Putamen (tissue), 1 donor: ENCODE measurements at regions not wholly inside any gene's neighbourhood (a gene's known extent, or its start where the extent isn't known, plus 50 kb on each side); places are given as distances from the start of the nearest gene placed in this dataset.
"Not testable (repeated sequence)": the region's sequence is repeated elsewhere in the genome, so short reads cannot be mapped to it uniquely, and the experiment has no call there.

Experiments
- DNase-seq: peaks from one replicate; pipeline ENCODE4 v3.0.0-alpha.2; 2016; ENCODE audit warnings: low spot score

- no peak for DNase-seq
Observed at GRCh38 chr6:71724456-71725125, 161.8 kb upstream of the RIMS1 start.

- no peak for DNase-seq
Observed at GRCh38 chr6:71725126-71725470, 161.3 kb upstream of the RIMS1 start.

DNA sequence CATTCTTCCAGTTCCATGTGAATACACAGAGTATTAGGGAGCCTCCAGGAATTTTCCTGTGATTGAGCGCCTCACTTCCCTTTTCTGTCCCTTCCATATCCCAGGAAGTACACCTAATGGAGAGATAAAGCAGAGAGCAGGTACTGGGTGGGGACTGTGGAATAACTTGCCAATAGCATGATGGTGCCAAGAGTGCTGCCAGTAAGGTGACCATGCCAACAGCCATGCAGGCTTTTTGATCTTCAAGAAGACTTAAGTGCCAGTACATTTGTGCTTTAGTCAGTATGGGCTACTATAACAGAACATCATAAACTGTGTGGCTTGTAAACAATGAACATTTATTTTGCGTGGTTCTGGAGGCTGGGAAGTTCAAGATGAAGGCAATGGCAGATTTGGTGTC lies 160.2 kb upstream of the RIMS1 start:
- no peak for DNase-seq

- peak; percentile 10 for DNase-seq
Observed at GRCh38 chr6:71727632-71728294, 158.6 kb upstream of the RIMS1 start.

GRCh38 chr6:71730284-71730683 lies 156.1 kb upstream of the RIMS1 start:
- DNase-seq = no peak

DNA sequence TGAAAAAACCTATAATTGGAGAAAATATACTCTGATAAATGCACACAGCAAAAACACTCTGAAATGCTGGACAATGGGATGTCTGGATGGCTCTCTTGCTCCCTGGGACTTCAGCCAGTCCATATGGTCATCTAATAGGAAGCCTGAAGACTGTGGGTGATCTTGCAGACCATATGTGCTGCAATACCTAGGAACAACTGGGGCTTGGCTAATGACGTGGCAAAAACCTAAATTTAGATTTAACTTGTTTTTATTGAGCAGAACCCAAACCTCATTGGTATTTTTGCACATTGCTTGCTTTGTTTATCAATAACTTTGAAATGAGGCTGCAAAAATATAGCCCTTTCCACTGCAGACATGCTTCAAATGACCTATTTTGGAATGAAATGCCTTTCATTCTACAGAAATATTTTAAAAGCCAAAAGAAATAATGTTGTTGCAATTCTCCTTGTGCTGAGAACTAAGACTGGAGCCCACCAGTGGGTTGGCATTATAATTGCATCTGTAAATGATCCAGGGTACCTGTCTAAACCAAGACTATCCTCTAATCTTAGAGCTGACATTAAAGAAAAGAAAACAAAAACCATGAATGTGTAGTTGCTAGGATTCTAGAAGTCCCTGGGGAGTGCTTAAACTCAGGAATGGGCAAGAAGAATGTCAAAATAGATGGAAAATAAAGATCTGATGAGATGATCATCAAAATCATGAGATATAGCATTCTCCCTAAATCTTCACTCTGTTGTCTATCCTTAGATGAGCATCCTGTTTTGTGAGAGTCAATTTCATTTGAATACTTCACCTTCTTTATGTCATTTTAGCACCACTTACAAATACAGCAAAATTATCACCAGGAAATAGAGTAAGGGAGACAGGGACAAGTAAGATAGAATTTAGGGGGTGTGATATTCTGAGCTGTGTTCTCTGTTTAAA lies 152.1 kb upstream of the RIMS1 start:
- DNase-seq = no peak

DNA sequence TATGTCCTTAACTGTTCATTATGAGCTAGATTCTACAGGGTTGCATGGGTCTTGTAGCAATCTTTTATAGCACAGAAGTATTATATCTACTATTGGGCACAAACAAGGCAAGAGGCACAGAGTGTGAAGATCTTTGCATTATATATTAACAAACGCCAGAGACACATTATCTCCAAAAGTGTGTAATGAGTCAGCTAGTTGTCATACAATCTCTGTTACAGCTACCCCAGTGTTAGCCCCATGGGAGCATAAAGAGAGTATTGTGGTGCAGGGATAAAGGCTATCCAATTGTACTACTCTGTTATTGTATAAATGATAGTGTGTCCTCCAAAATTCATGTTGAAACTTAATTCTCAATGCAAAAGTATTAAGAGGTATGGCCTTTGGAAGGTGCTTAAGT lies 148.4 kb upstream of the RIMS1 start:
- no peak for DNase-seq

- no peak for DNase-seq
Observed at GRCh38 chr6:71745525-71745924, 140.8 kb upstream of the RIMS1 start.

GRCh38 chr6:71766146-71766760 lies 120.1 kb upstream of the RIMS1 start:
- DNase-seq = no peak

DNA sequence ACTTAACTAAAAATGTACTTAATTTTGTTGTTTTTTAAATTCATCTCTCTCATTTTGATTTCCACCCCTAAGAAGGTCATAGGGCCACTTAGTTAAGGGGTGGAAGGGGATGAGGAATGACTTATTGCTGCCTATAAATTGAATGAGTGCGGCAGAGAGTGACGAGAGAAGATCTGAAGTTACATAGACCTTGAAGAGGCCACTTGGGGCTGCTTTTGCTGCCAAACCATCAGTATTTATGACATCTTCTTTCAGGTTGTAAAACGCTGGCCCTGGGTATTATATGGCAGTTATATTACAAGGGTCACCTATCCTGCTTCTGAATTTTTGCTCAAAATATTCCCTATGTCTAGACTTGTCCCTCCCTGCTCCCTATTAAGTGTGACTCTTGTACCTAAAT lies 119.6 kb upstream of the RIMS1 start:
- DNase-seq = no peak

DNA sequence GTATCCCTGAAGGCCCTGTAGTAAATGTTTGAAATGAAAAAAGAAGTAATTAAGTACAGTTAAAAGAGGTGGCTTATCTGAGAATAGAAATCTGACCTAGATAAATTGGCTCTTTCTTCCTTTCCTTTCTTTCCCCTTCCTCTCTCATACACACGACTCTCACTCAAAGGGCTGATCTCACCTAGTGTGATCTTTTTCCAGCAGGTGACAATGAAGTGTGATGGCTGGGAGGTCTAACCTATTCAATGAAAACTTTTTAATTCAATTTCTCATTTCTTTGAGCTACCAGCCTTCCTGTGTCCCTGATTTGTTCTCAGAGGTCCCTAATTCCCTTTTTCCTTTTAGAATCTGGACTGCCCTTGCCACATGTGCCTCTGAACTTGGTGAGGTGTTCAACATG lies 118.0 kb upstream of the RIMS1 start:
- DNase-seq = no peak

DNA sequence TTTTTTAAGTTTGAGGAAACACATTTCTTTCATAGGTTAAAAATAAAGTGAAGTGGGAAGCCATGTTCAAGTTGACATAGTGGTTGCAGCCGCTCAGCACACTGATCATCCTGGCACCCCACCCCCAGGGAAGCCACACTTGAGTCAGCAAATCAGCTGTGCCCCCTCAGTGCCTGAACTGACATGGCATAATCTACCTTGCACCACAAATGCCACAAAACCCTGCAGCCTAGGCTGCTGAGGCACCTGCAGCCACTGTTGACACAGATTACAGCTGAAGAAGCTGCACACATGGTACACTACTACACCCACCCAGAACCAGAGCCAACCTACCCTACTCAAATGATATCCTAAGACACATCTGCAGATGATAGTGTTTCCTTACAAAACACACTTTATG lies 77.5 kb upstream of the RIMS1 start:
- no peak for DNase-seq

DNA sequence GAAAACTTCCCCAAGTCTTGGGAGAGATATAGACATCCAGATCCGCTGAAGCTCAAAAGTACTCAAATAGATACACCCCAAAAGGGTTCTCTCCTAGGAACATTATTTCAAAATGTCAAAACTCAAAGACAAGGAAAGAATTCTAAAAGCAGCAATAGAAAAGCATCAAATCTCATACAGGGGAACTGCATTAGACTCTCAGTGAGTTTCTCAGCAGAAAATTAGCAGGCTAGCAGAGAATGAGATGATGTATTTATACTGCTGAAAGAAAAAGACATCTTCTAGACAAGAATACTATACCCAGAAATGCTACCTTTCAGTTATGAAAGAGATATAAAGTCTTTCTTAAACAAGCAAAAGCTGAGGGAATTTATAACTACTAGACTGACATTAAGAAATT lies 75.5 kb upstream of the RIMS1 start:
- no peak for DNase-seq

DNA sequence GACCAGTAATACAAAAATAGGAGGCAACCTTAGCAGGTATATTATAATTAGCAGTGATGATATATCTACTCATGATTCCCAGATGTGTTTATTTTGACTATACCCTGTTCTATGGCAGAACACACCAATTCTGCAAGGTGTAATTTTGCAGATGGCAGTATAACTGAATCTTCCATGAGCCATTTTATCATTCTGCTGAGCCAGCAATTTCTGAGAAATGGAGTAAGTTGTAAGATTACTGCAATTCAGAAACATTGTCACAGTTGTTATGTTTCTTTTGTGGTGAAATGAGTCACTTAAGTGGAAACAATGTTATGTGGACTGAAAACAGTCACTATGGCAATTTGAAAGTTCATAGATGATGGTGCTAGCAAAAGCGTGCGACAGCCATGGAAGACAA lies 63.7 kb upstream of the RIMS1 start:
- no peak for DNase-seq

DNA sequence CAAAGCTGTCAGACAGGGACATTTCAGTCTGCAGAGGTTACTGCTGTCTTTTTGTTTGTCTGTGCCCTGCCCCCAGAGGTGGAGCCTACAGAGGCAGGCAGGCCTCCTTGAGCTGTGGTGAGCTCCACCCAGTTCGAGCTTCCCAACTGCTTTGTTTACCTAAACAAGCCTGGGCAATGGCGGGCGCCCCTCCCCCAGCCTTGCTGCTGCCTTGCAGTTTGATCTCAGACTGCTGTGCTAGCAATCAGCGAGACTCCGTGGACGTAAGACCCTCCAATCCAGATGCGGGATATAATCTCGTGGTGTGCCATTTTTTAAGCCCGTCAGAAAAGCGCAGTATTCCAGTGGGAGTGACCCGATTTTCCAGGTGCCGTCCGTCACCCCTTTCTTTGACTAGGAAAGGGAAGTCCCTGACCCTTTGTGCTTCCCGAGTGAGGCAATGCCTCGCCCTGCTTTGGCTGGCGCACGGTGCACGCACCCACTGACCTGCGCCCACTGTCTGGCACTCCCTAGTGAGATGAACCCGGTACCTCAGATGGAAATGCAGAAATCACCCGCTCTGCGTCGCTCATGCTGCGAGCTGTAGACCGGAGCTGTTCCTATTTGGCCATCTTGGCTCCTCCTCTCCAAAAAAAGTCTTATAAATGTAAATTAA lies 54.1 kb upstream of the RIMS1 start:
- DNase-seq = not testable (repeated sequence)
